ENCODE measurements at regions not wholly inside any gene's neighbourhood (a gene's known extent, or its start where the extent isn't known, plus 50 kb on each side); places are given as distances from the start of the nearest gene placed in this dataset.

DNA sequence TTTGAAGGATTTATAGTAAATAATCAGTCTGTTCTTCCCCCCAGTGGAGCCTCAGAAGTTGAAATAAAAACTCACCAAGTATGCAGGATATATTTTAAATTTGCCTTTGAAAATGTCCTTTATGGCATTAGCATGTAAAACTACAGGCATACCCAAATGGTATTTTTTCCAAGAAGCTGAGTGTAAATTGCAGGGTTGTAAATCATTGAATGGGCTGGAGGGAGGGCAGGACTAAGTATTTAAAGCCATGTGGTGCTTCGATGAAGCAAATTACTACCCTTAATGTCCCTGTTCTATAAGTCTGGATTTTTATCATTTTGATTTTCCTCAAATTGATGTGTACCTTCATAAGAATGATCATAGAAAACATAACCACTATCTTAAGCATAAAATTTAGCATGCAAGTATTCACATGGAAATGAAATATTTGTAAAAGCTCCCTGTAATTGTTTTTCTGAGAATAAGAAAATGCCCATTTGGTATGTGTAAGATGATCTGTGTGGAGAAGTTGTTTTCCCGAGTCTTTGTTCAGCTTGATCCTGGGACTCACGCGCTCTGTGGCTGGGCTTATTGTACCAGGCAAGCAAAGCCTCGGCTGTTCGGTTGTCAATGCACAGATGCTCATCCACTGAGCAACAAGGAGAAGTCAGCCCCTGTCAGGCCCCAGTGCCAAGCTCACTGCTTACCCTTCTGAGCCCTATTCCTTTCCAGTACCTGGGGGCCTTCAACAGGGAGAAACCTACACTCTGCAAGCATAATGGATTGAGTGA lies 66.7 kb downstream of the CD164 start:
- intact Hi-C loops (cut with micrococcal nuclease): no loop called here

DNA sequence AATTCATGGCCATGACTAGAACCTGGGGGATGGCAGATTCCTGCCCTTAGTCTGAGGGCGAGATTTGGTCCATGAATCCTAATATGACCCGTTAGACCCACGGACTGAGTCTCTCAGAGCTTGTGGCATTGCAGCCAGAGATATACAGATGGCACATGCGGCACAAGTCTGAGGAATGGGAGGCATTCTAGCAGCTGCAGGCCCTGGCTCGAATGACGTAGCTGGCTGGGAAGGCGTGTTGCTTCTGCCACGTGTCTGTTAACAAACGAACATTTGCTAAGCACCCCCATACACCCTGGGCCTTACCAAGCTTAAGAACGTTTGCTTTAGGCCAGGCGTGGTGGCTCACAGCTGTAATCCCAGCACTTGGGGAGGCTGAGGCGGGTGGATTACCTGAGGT lies 68.0 kb downstream of the CD164 start:
- intact Hi-C loops (cut with micrococcal nuclease): no loop called here

- intact Hi-C loops (cut with micrococcal nuclease): no loop called here
Measured at GRCh38 chr6:109313139-109313538, 69.1 kb downstream of the CD164 start.

- intact Hi-C loops (cut with micrococcal nuclease): no loop called here
Measured at GRCh38 chr6:109311471-109311870, 70.8 kb downstream of the CD164 start.

- intact Hi-C loops (cut with micrococcal nuclease): no loop called here
Measured at GRCh38 chr6:109309917-109310316, 72.3 kb downstream of the CD164 start.

DNA sequence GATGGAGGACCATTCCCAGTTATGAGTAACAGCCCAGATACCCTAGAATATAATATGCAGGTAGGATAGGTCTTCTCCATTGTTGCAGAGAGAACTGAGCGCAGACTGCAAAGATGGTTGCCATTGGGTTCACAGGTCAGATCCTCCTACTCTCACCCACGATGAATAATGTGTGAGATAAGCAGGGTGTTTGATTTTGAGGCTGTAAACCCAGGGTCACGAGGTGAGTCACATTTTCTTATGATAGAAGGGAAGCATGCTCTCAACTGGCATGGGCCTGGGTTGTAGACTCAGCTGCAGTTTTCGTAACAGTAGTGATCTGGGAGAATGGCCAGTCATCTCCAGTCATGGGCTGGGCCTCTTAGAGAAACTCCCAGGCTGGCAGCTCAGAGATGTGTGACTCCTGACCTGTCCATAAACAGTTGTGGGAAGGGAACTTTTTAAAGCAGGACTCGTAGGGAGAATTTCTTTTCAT lies 74.2 kb downstream of the CD164 start:
- intact Hi-C loops (cut with micrococcal nuclease): no loop called here

DNA sequence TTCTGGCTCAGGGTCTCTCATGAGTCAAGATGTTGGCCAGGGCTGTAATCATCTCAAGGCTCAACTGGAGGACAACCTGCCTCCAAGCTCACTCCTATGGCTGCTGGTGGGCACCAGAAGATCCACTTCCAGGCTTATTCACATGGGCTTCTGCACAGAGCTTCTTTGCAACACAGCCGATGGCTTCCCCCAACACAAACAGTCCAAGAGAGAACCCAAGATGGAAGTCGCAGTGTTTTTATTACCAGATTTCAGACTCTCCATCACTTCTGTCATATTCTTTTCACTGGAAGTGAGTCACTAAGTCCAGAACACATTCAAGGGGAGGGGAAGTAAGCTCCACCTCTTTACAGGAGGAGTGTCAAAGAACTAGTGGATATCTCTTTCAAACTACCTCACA lies 75.5 kb downstream of the CD164 start:
- intact Hi-C loops (cut with micrococcal nuclease): no loop called here

DNA sequence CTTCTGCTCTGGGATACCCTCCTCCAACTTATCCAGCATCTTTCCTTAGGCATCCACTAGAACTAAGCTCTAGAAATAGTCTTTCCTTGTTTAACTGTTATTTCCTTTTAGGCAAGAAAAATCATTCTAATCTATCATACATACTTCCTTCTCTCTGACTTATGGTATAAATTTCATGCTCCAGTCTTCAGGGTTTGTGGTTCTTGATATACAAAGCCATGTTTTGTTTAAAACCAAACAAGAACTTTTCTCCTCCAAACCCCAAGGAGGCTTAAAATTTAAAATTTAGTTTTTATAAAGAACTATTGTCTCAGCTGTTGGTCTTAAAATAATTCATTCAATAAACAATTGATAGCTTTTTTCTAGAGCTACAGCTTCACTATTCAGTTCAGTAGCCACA lies 77.2 kb downstream of the CD164 start:
- intact Hi-C loops (cut with micrococcal nuclease): no loop called here

DNA sequence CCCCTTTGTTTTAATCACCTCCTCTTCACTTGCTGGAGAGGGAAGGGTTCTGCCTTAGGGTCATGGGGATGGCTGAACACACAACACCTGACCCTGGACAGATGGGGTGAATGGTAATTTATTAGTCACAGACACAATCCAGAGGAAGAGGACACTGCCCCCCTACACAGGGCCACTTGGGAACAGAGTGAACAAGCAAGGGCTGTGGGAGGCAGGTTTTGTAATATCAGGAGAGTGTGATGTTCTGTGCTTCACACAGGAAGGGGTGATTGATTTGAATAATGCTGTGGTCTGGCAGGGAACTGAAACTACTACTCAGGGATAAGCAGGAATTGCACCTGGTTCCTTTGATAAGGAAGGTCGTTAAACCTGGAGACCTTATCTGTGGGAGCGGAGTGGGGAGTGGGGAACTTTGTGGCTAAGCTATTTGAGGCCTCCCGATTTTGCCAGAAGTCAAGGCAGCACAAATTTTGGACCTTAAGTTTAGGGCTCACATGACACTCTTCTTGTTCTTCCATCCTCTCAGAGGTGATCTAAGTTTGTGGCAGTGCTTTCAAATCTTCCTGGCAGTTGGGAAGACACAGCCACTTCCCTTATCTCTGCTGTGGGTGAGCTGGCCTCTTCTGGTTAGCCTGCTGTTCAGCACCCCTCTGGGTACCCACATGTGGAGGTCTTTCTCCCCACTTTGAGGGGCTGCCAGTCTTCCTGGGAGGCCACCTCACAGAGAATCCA lies 77.8 kb downstream of the CD164 start:
- intact Hi-C loops (cut with micrococcal nuclease): no loop called here

GRCh38 chr6:109303640-109304283 lies 78.5 kb downstream of the CD164 start:
- intact Hi-C loops (cut with micrococcal nuclease): no loop called here

DNA sequence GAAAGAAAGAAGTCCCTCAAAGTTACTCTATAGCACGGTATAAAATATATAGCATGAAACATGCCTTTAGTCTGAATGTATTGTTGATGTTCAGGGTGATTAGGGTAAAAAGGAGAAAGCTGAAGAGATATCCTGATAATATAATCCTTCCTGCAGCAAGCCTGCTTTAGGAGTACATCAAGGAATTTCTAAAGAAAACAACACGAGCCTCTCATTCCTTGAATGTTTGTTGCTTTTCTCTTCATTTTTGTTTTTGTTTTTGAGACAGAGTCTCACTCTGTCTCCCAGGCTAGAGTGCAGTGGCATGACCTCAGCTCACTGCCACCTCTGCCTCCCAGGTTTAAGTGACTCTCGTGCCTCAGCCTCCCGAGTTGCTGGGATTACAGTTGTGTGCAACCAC lies 79.1 kb downstream of the CD164 start:
- intact Hi-C loops (cut with micrococcal nuclease): no loop called here

DNA sequence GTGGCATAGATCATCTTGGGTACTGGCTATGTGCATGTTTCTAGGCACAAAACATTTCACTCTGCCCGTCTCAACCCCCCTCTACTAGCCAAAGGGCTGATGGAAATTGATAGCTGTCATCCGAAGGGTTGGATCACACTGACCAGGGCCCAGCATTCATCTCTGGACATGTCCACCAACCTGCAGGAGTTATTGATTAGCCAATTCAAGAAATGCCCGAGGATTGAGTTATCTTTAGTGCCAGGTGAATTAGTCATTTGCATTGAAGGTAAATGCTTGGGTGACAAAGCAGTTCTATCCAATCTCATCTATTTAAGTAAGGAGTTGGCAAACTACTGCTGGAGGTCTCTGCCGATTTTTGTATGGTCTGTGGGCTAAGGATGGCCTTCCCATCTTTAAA lies 80.1 kb downstream of the CD164 start:
- intact Hi-C loops (cut with micrococcal nuclease): no loop called here

DNA sequence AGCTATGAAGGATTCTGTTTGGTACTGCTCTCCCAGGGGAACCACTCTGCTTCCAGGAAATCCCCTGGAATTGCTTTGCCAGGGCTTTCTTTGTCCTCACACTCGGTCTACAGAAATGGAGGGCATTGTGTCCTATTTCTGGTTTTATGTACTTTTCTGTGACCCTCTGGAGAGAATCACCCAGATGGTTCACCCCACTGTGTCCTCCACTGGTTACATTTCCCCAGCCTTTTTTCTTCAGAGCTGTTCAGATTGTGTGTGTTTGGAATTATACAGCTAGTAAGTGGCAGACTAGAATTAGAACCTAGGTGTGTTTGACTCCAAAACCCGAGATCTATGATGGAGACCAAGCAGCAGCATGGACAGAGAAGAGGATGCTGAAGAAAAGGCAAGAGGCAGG lies 80.8 kb downstream of the CD164 start:
- intact Hi-C loops (cut with micrococcal nuclease): no loop called here

- intact Hi-C loops (cut with micrococcal nuclease): no loop called here
Measured at GRCh38 chr6:109300874-109301273, 81.4 kb downstream of the CD164 start.

DNA sequence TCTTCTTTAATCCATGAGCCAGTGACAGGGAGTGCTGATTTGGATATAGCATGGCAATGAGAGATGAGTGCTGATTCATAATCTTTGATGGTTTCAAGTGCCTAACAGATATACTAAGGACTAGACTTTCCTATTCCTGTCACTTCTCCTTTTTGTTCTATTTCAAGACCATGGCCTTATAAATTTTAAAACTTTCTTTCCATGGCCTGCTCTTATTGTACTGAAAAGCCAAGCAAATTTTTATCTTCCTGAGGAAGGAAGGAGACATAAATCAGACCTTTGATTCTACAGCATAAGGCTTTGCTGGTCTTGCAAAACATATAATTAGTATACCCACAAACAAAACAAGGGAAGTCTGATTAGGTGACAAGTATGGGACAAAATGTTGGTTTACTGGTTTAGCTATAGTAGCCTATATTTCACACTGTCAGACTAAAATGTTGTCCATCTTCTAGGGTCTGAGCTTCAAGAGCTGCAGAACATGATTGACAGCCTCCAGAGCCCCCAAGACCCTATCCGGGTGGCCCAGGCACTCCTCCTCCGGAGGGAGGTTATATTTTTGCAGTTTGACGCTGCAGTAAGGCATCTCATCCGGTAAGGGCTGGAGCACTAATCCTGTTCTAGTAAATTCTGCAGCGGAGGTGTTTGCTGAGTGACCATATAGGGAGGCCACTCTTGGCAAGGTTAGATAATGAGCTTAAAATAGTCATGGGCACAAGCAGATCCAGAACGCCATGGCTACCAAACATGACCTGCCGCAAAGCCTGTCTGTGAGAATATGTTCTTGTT lies 82.3 kb downstream of the CD164 start:
- intact Hi-C loops (cut with micrococcal nuclease): no loop called here

GRCh38 chr6:109299265-109299607 lies 83.0 kb downstream of the CD164 start:
- intact Hi-C loops (cut with micrococcal nuclease): no loop called here

DNA sequence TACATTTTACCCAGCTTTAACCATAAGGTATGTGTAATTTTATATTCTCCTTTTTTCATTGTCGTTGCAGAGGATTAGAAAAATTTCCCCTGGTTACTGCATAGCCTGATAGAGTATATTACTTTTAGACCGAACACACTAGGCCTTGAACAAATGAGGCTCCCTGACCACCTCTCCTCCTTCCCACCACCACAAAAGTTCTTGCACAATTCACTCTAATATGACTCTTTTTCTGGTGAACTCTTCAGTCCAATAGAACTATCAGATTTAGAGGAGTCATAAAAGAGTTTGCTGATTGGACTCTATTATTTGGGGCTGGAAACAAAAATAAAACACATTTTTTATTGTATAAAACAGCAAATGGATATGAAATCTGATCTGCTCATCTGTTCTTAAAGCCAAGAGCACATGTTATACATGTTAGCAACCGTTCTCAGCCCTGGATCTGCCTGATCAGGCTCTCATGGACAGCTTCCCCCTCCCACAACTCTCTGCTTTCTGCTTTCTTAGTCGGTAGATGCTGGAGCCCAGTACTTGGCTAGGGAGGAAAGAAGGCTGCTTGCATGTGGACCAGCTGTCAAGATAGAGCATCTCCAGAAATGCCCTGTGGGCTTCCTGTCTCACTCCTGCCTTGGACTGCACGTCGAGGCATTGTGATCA lies 83.5 kb downstream of the CD164 start:
- intact Hi-C loops (cut with micrococcal nuclease): no loop called here

DNA sequence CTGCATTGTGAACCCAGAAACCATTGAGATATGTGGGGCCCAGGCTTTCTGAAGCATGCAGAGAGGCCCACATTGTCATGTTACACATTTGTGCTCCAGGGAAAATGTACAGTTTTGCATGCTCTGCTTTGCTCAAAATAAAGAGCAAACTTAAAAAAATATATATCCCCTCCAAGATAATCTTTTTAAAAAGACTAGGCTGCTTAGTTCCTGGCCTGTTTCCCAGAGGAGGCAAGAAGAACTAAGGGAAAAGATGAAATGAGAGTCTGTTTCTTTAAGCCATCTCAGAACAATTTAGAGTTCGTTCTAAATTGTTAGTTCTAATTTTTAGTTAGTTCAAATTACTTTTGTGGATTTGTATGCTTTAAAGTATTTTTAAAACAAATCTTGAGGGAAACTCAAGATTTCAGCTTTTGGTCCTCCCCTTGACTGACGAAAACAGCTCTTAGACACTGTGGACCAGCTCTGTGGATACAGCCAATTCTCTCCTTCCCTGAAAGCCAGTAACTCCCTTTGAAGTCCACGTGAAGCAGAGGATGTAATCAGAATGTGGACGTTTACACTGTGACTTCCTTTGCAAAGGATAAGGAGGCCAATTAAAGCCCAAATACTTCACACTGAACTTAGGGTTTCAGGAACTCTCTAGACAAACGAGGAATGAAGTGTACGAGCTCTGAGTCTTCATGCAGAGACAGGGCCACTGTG lies 84.7 kb downstream of the CD164 start:
- intact Hi-C loops (cut with micrococcal nuclease): no loop called here

DNA sequence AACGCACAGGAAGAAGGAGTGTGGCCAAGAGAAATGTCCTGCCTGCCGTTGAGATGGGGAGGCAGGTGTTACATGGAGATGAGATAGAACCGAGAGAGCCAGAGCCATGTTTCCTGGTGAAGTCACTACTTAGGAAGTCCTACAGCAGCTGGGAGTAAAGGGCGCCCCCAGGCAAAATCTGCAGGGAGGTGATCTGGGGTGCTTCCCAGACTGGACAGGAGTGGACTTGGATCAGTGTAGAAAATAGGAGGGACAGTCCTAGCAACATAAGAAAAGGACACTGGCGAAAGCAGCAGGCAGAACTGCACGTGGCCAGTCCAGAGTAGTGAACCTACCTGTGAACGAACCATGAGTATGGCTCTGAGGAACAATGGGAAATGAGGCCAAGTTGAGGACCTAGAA lies 85.3 kb downstream of the CD164 start:
- intact Hi-C loops (cut with micrococcal nuclease): no loop called here

GRCh38 chr6:109296452-109296851 lies 85.8 kb downstream of the CD164 start:
- intact Hi-C loops (cut with micrococcal nuclease): no loop called here

- intact Hi-C loops (cut with micrococcal nuclease): no loop called here
Measured at GRCh38 chr6:109295774-109296156, 86.5 kb downstream of the CD164 start.
